LNCAP (cell line): ENCODE measurements at regions not wholly inside any gene's neighbourhood (a gene's known extent, or its start where the extent isn't known, plus 50 kb on each side); places are given as distances from the start of the nearest gene placed in this dataset.

Source experiments
- CTCF ChIP-seq: fragments of 450-650 bp; IDR thresholded peaks from 2 replicates; pipeline ENCODE4 v1.5.1; 2017; ENCODE audit warnings: mild to moderate bottlenecking

GRCh38 chr18:22517356-22517755, 99.6 kb upstream of the CTAGE1 start:
- TF ChIP-seq CTCF, result no peak

GRCh38 chr18:22521026-22521707, 103.5 kb upstream of the CTAGE1 start:
- TF ChIP-seq CTCF, result no peak

GRCh38 chr18:22523481-22523880, 105.8 kb upstream of the CTAGE1 start:
- no peak for TF ChIP-seq CTCF

GRCh38 chr18:22524783-22525182, 107.1 kb upstream of the CTAGE1 start:
- no peak for TF ChIP-seq CTCF

- no peak for TF ChIP-seq CTCF
These were observed 107.6 kb upstream of the CTAGE1 start for GRCh38 chr18:22525313-22525712.

GRCh38 chr18:22525883-22526282, 108.2 kb upstream of the CTAGE1 start:
- TF ChIP-seq CTCF, result no peak

GRCh38 chr18:22528291-22528690, 110.6 kb upstream of the CTAGE1 start:
- no peak for TF ChIP-seq CTCF

GRCh38 chr18:22536558-22536957, 118.8 kb upstream of the CTAGE1 start:
- TF ChIP-seq CTCF, result no peak
